ENCODE measurements at regions not wholly inside any gene's neighbourhood (a gene's known extent, or its start where the extent isn't known, plus 50 kb on each side); places are given as distances from the start of the nearest gene placed in this dataset.

DNA sequence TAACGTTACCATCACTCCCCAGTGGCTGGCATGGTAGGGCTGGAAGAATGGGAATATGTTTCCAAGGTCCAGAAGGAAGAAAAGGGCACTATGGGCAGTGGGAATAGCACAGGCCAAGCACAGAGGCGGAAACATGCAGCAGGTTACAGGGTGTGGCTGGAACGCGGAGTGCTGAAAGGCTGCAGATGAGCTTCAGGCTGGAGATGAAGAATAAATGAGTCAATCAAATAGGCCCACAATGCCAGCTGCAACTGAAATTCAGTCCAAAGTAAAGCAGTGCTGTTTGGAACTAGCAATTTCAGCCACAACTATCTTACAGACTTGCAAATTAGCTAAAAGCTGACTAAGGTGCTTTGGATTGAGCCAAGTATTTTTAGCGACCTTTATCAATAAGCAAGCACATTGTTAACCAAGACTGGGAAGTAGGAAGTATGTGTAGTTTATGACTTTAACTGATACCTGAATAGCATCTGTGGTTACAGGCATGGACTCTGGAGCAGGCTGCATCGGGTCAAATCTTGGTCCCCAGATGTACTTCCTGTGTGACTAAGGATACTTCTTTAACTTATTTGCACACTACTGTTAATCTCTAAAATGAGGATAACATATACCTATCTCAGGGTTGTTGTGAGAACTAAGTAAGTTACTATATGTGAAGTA is 77.5 kb upstream of the CTTNBP2 start:
- TF ChIP-seq, protein P1, sequence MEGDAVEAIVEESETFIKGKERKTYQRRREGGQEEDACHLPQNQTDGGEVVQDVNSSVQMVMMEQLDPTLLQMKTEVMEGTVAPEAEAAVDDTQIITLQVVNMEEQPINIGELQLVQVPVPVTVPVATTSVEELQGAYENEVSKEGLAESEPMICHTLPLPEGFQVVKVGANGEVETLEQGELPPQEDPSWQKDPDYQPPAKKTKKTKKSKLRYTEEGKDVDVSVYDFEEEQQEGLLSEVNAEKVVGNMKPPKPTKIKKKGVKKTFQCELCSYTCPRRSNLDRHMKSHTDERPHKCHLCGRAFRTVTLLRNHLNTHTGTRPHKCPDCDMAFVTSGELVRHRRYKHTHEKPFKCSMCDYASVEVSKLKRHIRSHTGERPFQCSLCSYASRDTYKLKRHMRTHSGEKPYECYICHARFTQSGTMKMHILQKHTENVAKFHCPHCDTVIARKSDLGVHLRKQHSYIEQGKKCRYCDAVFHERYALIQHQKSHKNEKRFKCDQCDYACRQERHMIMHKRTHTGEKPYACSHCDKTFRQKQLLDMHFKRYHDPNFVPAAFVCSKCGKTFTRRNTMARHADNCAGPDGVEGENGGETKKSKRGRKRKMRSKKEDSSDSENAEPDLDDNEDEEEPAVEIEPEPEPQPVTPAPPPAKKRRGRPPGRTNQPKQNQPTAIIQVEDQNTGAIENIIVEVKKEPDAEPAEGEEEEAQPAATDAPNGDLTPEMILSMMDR (IDR thresholded peaks at IDR 0.05 in 4 of 5, conservative IDR thresholded peaks at IDR 0.05 in 1 of 5), result no peak
- no peak for TF ChIP-seq POLR2A (IDR thresholded peaks at IDR 0.05)
